PC-9 (cell line): ENCODE measurements at regions not wholly inside any gene's neighbourhood (a gene's known extent, or its start where the extent isn't known, plus 50 kb on each side); places are given as distances from the start of the nearest gene placed in this dataset.

Source experiments
- BruUV-seq: library from RNA; stranded (reverse); fragments of 400-500 nt; replicated peaks from 2 replicates; lab custom pipeline; 2021; lab: Mats Ljungman, UMichigan
- CTCF ChIA-PET: fragments of 300-600 bp; sonication (Branson Sonifier 250); formaldehyde crosslinking; loops from one replicate; lab custom pipeline; 2022; ENCODE audit warnings: antibody characterized with exemption; lab: Charles Lee
- POLR2A ChIA-PET: fragments of 300-600 bp; sonication (Branson Sonifier 250); formaldehyde crosslinking; loops from one replicate; lab custom pipeline; 2022; ENCODE audit warnings: antibody characterized with exemption; ENCODE audit not compliant: unreplicated experiment; lab: Charles Lee
- DNase-seq, 2 experiments: peaks; one replicate each; pipeline versions ENCODE4 v3.0.0 to v3.0.0-alpha.2; 2015 to 2022; ENCODE audit warnings: mixed read lengths in 1 of 2
- H2AFZ ChIP-seq: fragments of 200-600 bp; sonication (generic); 2 replicates; pipeline ENCODE4 v1.8.1; 2017; ENCODE audit warnings: antibody characterized with exemption
- H3F3A ChIP-seq: fragments of 200-600 bp; sonication (generic); 2 replicates; pipeline ENCODE4 v1.8.1; 2017; ENCODE audit warnings: antibody characterized with exemption, mild to moderate bottlenecking, low read depth; ENCODE audit not compliant: insufficient read depth
- H3K27ac ChIP-seq: fragments of 200-600 bp; sonication (generic); 2 replicates; pipeline ENCODE4 v1.6.1; 2016; ENCODE audit warnings: mixed run types
- H3K27me3 ChIP-seq: fragments of 200-600 bp; sonication (generic); 2 replicates; pipeline ENCODE4 v1.6.1; 2016; ENCODE audit warnings: low read depth, mixed run types; ENCODE audit not compliant: insufficient read depth
- H3K36me3 ChIP-seq: fragments of 200-600 bp; sonication (generic); 2 replicates; pipeline ENCODE4 v1.6.1; 2016; ENCODE audit warnings: low read depth, mixed run types
- H3K4me1 ChIP-seq: fragments of 200-600 bp; sonication (generic); replicated peaks from 2 replicates; pipeline ENCODE4 v1.6.1; 2016; ENCODE audit warnings: mixed run types; ENCODE audit not compliant: insufficient read depth
- H3K4me2 ChIP-seq: fragments of 200-600 bp; sonication (generic); 2 replicates; pipeline ENCODE4 v1.6.1; 2017; ENCODE audit warnings: mixed run types
- H3K4me3 ChIP-seq: fragments of 200-600 bp; sonication (generic); 2 replicates; pipeline ENCODE4 v1.6.1; 2016; ENCODE audit warnings: mixed run types
- H3K79me2 ChIP-seq: fragments of 200-600 bp; sonication (generic); 2 replicates; pipeline ENCODE4 v1.6.1; 2017; ENCODE audit warnings: low read depth, mixed run types
- H3K9me2 ChIP-seq: fragments of 200-600 bp; sonication (generic); 2 replicates; pipeline ENCODE4 v1.8.1; 2017; ENCODE audit warnings: mild to moderate bottlenecking; ENCODE audit not compliant: insufficient read depth
- H3K9me3 ChIP-seq: fragments of 200-600 bp; sonication (generic); 2 replicates; pipeline ENCODE4 v1.8.1; 2016; ENCODE audit warnings: low read depth; ENCODE audit not compliant: insufficient read depth
- H4K20me1 ChIP-seq: fragments of 200-600 bp; sonication (generic); 2 replicates; pipeline ENCODE4 v1.8.1; 2017; ENCODE audit not compliant: insufficient read depth
- CTCF ChIP-seq: fragments of 200-600 bp; sonication (generic); conservative IDR thresholded peaks from 2 replicates; pipeline ENCODE4 v1.6.1; 2017; ENCODE audit warnings: mixed run types, antibody characterized with exemption, mild to moderate bottlenecking, moderate library complexity
- EZH2 ChIP-seq: fragments of 200-600 bp; sonication (generic); IDR thresholded peaks from 2 replicates; pipeline ENCODE4 v1.8.0; 2017; ENCODE audit warnings: antibody characterized with exemption, low read depth
- intact Hi-C: fragments of 100-400 bp; cut with micrococcal nuclease; formaldehyde crosslinking; loops from one replicate; pipeline ENCODE4 v1.10.0; 2022; ENCODE audit not compliant: unreplicated experiment

- no peak for TF ChIP-seq EZH2
Observed at GRCh38 chr3:88364926-88365325, 215.2 kb downstream of the C3orf38 start.

GRCh38 chr3:88369337-88369736, 219.6 kb downstream of the C3orf38 start:
- Histone ChIP-seq H3K4me3 (no peak overlapping the region), H3K4me2 (no peak overlapping the region), H3F3A (no peaks in the 10 kb centered on the region), H3K9me3 (no peaks in the 10 kb centered on the region), H2AFZ (no peak overlapping the region), H3K36me3 (no peaks in the 10 kb centered on the region), H3K9me2 (no peaks in the 10 kb centered on the region; the same call in 1 of the 2 replicates), H3K27ac (no peak overlapping the region), H3K27me3 (no peaks in the 10 kb centered on the region), H3K4me1 (no peaks in the 10 kb centered on the region), H4K20me1 (no peaks in the 10 kb centered on the region), H3K79me2 (no peaks in the 10 kb centered on the region)
- ChIA-PET POLR2A (no interaction called here), CTCF (no interaction called here)
- BruUV-seq: no TSS peak
- TF ChIP-seq EZH2 (no peak), CTCF (no peak)
- DNase-seq: no peak
- intact Hi-C loops: no loop called here

More at GRCh38 chr3:88364926-88365325, 215.2 kb downstream of the C3orf38 start:
- Histone ChIP-seq H3K9me3 (no peaks in the 10 kb centered on the region), H3K79me2 (no peaks in the 10 kb centered on the region), H3K9me2 (no peaks in the 10 kb centered on the region), H3K4me2 (no peak overlapping the region), H3F3A (no peaks in the 10 kb centered on the region), H3K4me1 (0 out of 2 replicates have a peak, but pooled peaks cover 3% of the 10 kb centered on the region), H2AFZ (no peak overlapping the region), H3K4me3 (no peak overlapping the region), H3K36me3 (no peaks in the 10 kb centered on the region), H4K20me1 (no peaks in the 10 kb centered on the region), H3K27ac (no peak overlapping the region), H3K27me3 (no peaks in the 10 kb centered on the region)
- no TSS peak for BruUV-seq
- no peak for DNase-seq
- CTCF ChIA-PET: no interaction called here
- POLR2A ChIA-PET: no interaction called here
- intact Hi-C loops: no loop called here

- no peak overlapping the region for H3K27ac ChIP-seq
- H4K20me1 ChIP-seq: no peaks in the 10 kb centered on the region
- ChIA-PET CTCF (no interaction called here), POLR2A (no interaction called here)
- intact Hi-C loops: no loop called here
- no peaks in the 10 kb centered on the region for H3K27me3 ChIP-seq
- H3K9me3 ChIP-seq: no peaks in the 10 kb centered on the region
- BruUV-seq: no TSS peak
- H3K4me1 ChIP-seq: no peaks in the 10 kb centered on the region
- H3K4me2 ChIP-seq: no peak overlapping the region
- H3K9me2 ChIP-seq: no peaks in the 10 kb centered on the region; the same call in 1 of the 2 replicates
- no peak for TF ChIP-seq EZH2
- H3K79me2 ChIP-seq: no peaks in the 10 kb centered on the region
- no peak for DNase-seq
- H3F3A ChIP-seq: no peaks in the 10 kb centered on the region
- no peak overlapping the region for H3K4me3 ChIP-seq
- H2AFZ ChIP-seq: no peak overlapping the region
- H3K36me3 ChIP-seq: no peaks in the 10 kb centered on the region
Observed at GRCh38 chr3:88369767-88370166, 220.0 kb downstream of the C3orf38 start.

GRCh38 chr3:88385090-88385489, 235.3 kb downstream of the C3orf38 start:
- peak in 1 of 2 experiments; percentile 7 for DNase-seq
- no peaks in the 10 kb centered on the region for H4K20me1 ChIP-seq
- no peaks in the 10 kb centered on the region for H3F3A ChIP-seq
- no peak overlapping the region for H3K4me3 ChIP-seq
- intact Hi-C loops: no loop called here
- no peaks in the 10 kb centered on the region for H3K9me3 ChIP-seq
- H3K4me1 ChIP-seq: no peaks in the 10 kb centered on the region
- H3K27ac ChIP-seq: no peak overlapping the region
- H3K4me2 ChIP-seq: no peak overlapping the region
- no peak overlapping the region for H2AFZ ChIP-seq
- H3K9me2 ChIP-seq: no peaks in the 10 kb centered on the region
- no peaks in the 10 kb centered on the region for H3K79me2 ChIP-seq
- no TSS peak for BruUV-seq
- ChIA-PET POLR2A (interaction anchor here (0.7 kb wide), 1 partner anchor 632 kb away, joined by 8 read pairs; no protein-coding TSS in a partner anchor), CTCF (no interaction called here)
- TF ChIP-seq EZH2 (no peak), CTCF (no peak)
- H3K27me3 ChIP-seq: no peaks in the 10 kb centered on the region
- H3K36me3 ChIP-seq: no peaks in the 10 kb centered on the region
